ENCODE measurements at regions not wholly inside any gene's neighbourhood (a gene's known extent, or its start where the extent isn't known, plus 50 kb on each side); places are given as distances from the start of the nearest gene placed in this dataset.

GRCh38 chrX:63551856-63552255 is 200.7 kb upstream of the SPIN4 start:
- TF ChIP-seq EZH2phosphoT487 (IDR thresholded peaks at IDR 0.05; ENCODE audit: low read depth, severe bottlenecking, unreplicated experiment): no peak
- no peak for TF ChIP-seq CTCF (IDR thresholded peaks at IDR 0.05; ENCODE audit: poor library complexity)
- TF ChIP-seq EZH2 (IDR thresholded peaks at IDR 0.05; ENCODE audit: borderline replicate concordance): no peak

GRCh38 chrX:63530654-63531053 is 179.5 kb upstream of the SPIN4 start:
- no peak overlapping the region for H3K4me2 ChIP-seq
- no peak for DNase-seq (ENCODE audit: low spot score)
- peaks cover 8% of the 10 kb centered on the region for H3K79me2 ChIP-seq
- H3K36me3 ChIP-seq (replicated peaks; ENCODE audit: insufficient read depth, low read depth): no peaks in the 10 kb centered on the region
- no peak overlapping the region for H3K27ac ChIP-seq
- WGBS (ENCODE audit: low lambda C conversion rate, missing lambda C conversion rate): 69% methylated on average over 1 of the region's 1 CpG
- no peak overlapping the region for H2AFZ ChIP-seq
- H3K9me2 ChIP-seq (replicated peaks; ENCODE audit: insufficient read depth): no peaks in the 10 kb centered on the region
- H3K4me3 ChIP-seq: no peak overlapping the region
- H3K4me1 ChIP-seq (ENCODE audit: insufficient read depth): no peaks in the 10 kb centered on the region
- TF ChIP-seq EZH2phosphoT487 (IDR thresholded peaks at IDR 0.05; ENCODE audit: low read depth, severe bottlenecking, unreplicated experiment) (no peak), CTCF (IDR thresholded peaks at IDR 0.05; ENCODE audit: poor library complexity) (no peak), EZH2 (IDR thresholded peaks at IDR 0.05; ENCODE audit: borderline replicate concordance) (no peak)
- peaks cover 6% of the 10 kb centered on the region for H3K9me3 ChIP-seq (ENCODE audit: low read depth)
- H3K27me3 ChIP-seq: no peaks in the 10 kb centered on the region
- H4K20me1 ChIP-seq (ENCODE audit: insufficient read depth, poor library complexity, severe bottlenecking): no peaks in the 10 kb centered on the region

More at GRCh38 chrX:63551856-63552255, 200.7 kb upstream of the SPIN4 start:
- no peak overlapping the region for H3K4me3 ChIP-seq
- H3K4me1 ChIP-seq (ENCODE audit: insufficient read depth): no peaks in the 10 kb centered on the region
- H3K79me2 ChIP-seq: peaks cover 19% of the 10 kb centered on the region
- H3K36me3 ChIP-seq (replicated peaks; ENCODE audit: insufficient read depth, low read depth): no peaks in the 10 kb centered on the region
- no peaks in the 10 kb centered on the region for H3K9me2 ChIP-seq (replicated peaks; ENCODE audit: insufficient read depth)
- H3K27ac ChIP-seq: no peak overlapping the region
- H2AFZ ChIP-seq: no peak overlapping the region
- no peak for DNase-seq (ENCODE audit: low spot score)
- H4K20me1 ChIP-seq (ENCODE audit: insufficient read depth, poor library complexity, severe bottlenecking): no peaks in the 10 kb centered on the region
- H3K27me3 ChIP-seq: no peaks in the 10 kb centered on the region
- WGBS (ENCODE audit: low lambda C conversion rate, missing lambda C conversion rate): 81% methylated on average over 3 of the region's 3 CpGs
- H3K4me2 ChIP-seq: no peak overlapping the region
- no peaks in the 10 kb centered on the region for H3K9me3 ChIP-seq (ENCODE audit: low read depth)

- Histone ChIP-seq H3K36me3 (replicated peaks; ENCODE audit: insufficient read depth, low read depth) (no peaks in the 10 kb centered on the region), H3K27me3 (no peaks in the 10 kb centered on the region), H3K4me2 (no peak overlapping the region), H3K4me3 (no peak overlapping the region), H3K79me2 (peaks cover 6% of the 10 kb centered on the region), H3K9me3 (ENCODE audit: low read depth) (peaks cover 6% of the 10 kb centered on the region), H3K27ac (no peak overlapping the region), H4K20me1 (ENCODE audit: insufficient read depth, poor library complexity, severe bottlenecking) (no peaks in the 10 kb centered on the region), H2AFZ (no peak overlapping the region), H3K9me2 (replicated peaks; ENCODE audit: insufficient read depth) (no peaks in the 10 kb centered on the region), H3K4me1 (ENCODE audit: insufficient read depth) (no peaks in the 10 kb centered on the region)
- TF ChIP-seq CTCF (IDR thresholded peaks at IDR 0.05; ENCODE audit: poor library complexity) (no peak), EZH2 (IDR thresholded peaks at IDR 0.05; ENCODE audit: borderline replicate concordance) (no peak), EZH2phosphoT487 (IDR thresholded peaks at IDR 0.05; ENCODE audit: low read depth, severe bottlenecking, unreplicated experiment) (no peak)
- 78% methylated on average over 2 of the region's 2 CpGs for WGBS (ENCODE audit: low lambda C conversion rate, missing lambda C conversion rate)
- DNase-seq (ENCODE audit: low spot score): no peak
Measured at GRCh38 chrX:63529961-63530360, 178.8 kb upstream of the SPIN4 start.

- Histone ChIP-seq H3K4me3 (no peak overlapping the region), H3K4me1 (ENCODE audit: insufficient read depth) (no peaks in the 10 kb centered on the region), H3K4me2 (no peak overlapping the region), H3K79me2 (peaks cover 3% of the 10 kb centered on the region), H3K9me3 (ENCODE audit: low read depth) (peaks cover 6% of the 10 kb centered on the region), H3K27me3 (no peaks in the 10 kb centered on the region), H3K36me3 (replicated peaks; ENCODE audit: insufficient read depth, low read depth) (no peaks in the 10 kb centered on the region), H4K20me1 (ENCODE audit: insufficient read depth, poor library complexity, severe bottlenecking) (no peaks in the 10 kb centered on the region), H2AFZ (no peak overlapping the region), H3K27ac (no peak overlapping the region), H3K9me2 (replicated peaks; ENCODE audit: insufficient read depth) (no peaks in the 10 kb centered on the region)
- DNase-seq (ENCODE audit: low spot score): no peak
- TF ChIP-seq EZH2 (IDR thresholded peaks at IDR 0.05; ENCODE audit: borderline replicate concordance) (no peak), CTCF (IDR thresholded peaks at IDR 0.05; ENCODE audit: poor library complexity) (no peak), EZH2phosphoT487 (IDR thresholded peaks at IDR 0.05; ENCODE audit: low read depth, severe bottlenecking, unreplicated experiment) (no peak)
- 79% methylated on average over 1 of the region's 1 CpG for WGBS (ENCODE audit: low lambda C conversion rate, missing lambda C conversion rate)
Measured at GRCh38 chrX:63526863-63527262, 175.7 kb upstream of the SPIN4 start.
